ENCODE measurements at regions not wholly inside any gene's neighbourhood (a gene's known extent, or its start where the extent isn't known, plus 50 kb on each side); places are given as distances from the start of the nearest gene placed in this dataset.

- no peak for TF ChIP-seq ZNF274 (IDR thresholded peaks at IDR 0.05; ENCODE audit: low read depth, low read length)
- no peak for TF ChIP-seq YY1 (IDR thresholded peaks at IDR 0.05; ENCODE audit: insufficient read depth, insufficient read length)
- TF ChIP-seq SUZ12 (IDR thresholded peaks at IDR 0.05; ENCODE audit: extremely low read depth, insufficient read depth, insufficient read length): no peak
Observed at GRCh38 chr7:86222806-86223205, 420.9 kb upstream of the GRM3 start.
